ENCODE measurements at regions not wholly inside any gene's neighbourhood (a gene's known extent, or its start where the extent isn't known, plus 50 kb on each side); places are given as distances from the start of the nearest gene placed in this dataset.

GRCh38 chr6:84357631-84358030 is 130.2 kb upstream of the CEP162 start:
- H3F3A ChIP-seq (ENCODE audit: insufficient read depth, low read length): no peaks in the 10 kb centered on the region
- no peak overlapping the region for H3K4me2 ChIP-seq (ENCODE audit: low read length)
- no peak overlapping the region for H2AFZ ChIP-seq (ENCODE audit: low read length)
- H3K36me3 ChIP-seq (ENCODE audit: insufficient read depth, low read length): no peaks in the 10 kb centered on the region
- H3K27me3 ChIP-seq (ENCODE audit: insufficient read depth, low read length): no peaks in the 10 kb centered on the region
- H3K79me2 ChIP-seq (ENCODE audit: insufficient read depth, low read length): no peaks in the 10 kb centered on the region
- H4K20me1 ChIP-seq (ENCODE audit: insufficient read depth, low read length): no peaks in the 10 kb centered on the region
- no peak overlapping the region for H3K9ac ChIP-seq (ENCODE audit: low read length)
- TF ChIP-seq EZH2 (IDR thresholded peaks at IDR 0.05; ENCODE audit: borderline replicate concordance, low read length): no peak
- no peak for TF ChIP-seq CTCF (IDR thresholded peaks at IDR 0.05; ENCODE audit: low read length)
- no peaks in the 10 kb centered on the region for H3K9me3 ChIP-seq (ENCODE audit: low read length)
- no peak overlapping the region for H3K27ac ChIP-seq (ENCODE audit: low read depth, low read length, poor library complexity, severe bottlenecking)
- H3K4me3 ChIP-seq (ENCODE audit: low read depth, low read length, poor library complexity, severe bottlenecking): no peak overlapping the region
- H3K4me1 ChIP-seq (ENCODE audit: insufficient read depth, low read length, severe bottlenecking): no peaks in the 10 kb centered on the region
- no peaks in the 10 kb centered on the region for H3K9me2 ChIP-seq (ENCODE audit: low read depth, low read length)

DNA sequence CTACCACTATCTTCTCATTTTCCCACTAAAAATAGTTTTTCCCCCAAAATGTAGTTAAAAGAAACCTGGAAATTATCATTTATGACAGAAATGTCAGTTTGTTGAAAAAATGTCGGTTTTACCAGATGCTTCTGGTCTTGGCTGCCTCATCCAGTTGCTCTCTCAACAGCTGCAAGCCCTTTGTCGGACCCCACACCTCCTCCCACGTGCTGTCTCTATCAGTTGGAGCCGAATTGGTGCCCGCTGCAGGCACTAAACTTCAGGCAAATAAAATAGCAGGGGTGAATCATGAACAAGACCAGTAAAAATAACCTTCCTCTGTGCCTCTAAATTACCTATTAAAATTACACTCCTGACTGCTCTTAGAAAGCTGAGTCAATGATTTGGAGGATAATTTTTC is 129.5 kb upstream of the CEP162 start:
- no peak for TF ChIP-seq EZH2 (IDR thresholded peaks at IDR 0.05; ENCODE audit: borderline replicate concordance, low read length)
- TF ChIP-seq CTCF (IDR thresholded peaks at IDR 0.05; ENCODE audit: low read length): no peak

GRCh38 chr6:84353459-84354423 is 126.3 kb upstream of the CEP162 start:
- TF ChIP-seq EZH2 (IDR thresholded peaks at IDR 0.05; ENCODE audit: borderline replicate concordance, low read length): no peak
- no peak for TF ChIP-seq CTCF (IDR thresholded peaks at IDR 0.05; ENCODE audit: low read length)
- H3K27ac ChIP-seq (ENCODE audit: low read depth, low read length, poor library complexity, severe bottlenecking): no peak overlapping the region
- H3K27me3 ChIP-seq (ENCODE audit: insufficient read depth, low read length): no peaks in the 10 kb centered on the region
- H4K20me1 ChIP-seq (ENCODE audit: insufficient read depth, low read length): no peaks in the 10 kb centered on the region
- H3K4me2 ChIP-seq (ENCODE audit: low read length): no peak overlapping the region
- H3K79me2 ChIP-seq (ENCODE audit: insufficient read depth, low read length): no peaks in the 10 kb centered on the region
- H3K9me2 ChIP-seq (ENCODE audit: low read depth, low read length): no peaks in the 10 kb centered on the region
- no peak overlapping the region for H2AFZ ChIP-seq (ENCODE audit: low read length)
- no peaks in the 10 kb centered on the region for H3K36me3 ChIP-seq (ENCODE audit: insufficient read depth, low read length)
- no peak overlapping the region for H3K4me3 ChIP-seq (ENCODE audit: low read depth, low read length, poor library complexity, severe bottlenecking)
- no peaks in the 10 kb centered on the region for H3K4me1 ChIP-seq (ENCODE audit: insufficient read depth, low read length, severe bottlenecking)
- H3K9ac ChIP-seq (ENCODE audit: low read length): no peak overlapping the region
- no peaks in the 10 kb centered on the region for H3F3A ChIP-seq (ENCODE audit: insufficient read depth, low read length)
- H3K9me3 ChIP-seq (ENCODE audit: low read length): no peaks in the 10 kb centered on the region

More for the DNA sequence above, 129.5 kb upstream of the CEP162 start:
- H3K4me2 ChIP-seq (ENCODE audit: low read length): no peak overlapping the region
- no peaks in the 10 kb centered on the region for H3F3A ChIP-seq (ENCODE audit: insufficient read depth, low read length)
- no peak overlapping the region for H2AFZ ChIP-seq (ENCODE audit: low read length)
- H3K4me3 ChIP-seq (ENCODE audit: low read depth, low read length, poor library complexity, severe bottlenecking): no peak overlapping the region
- H4K20me1 ChIP-seq (ENCODE audit: insufficient read depth, low read length): no peaks in the 10 kb centered on the region
- H3K9me2 ChIP-seq (ENCODE audit: low read depth, low read length): no peaks in the 10 kb centered on the region
- no peaks in the 10 kb centered on the region for H3K36me3 ChIP-seq (ENCODE audit: insufficient read depth, low read length)
- no peak overlapping the region for H3K27ac ChIP-seq (ENCODE audit: low read depth, low read length, poor library complexity, severe bottlenecking)
- H3K9me3 ChIP-seq (ENCODE audit: low read length): no peaks in the 10 kb centered on the region
- H3K9ac ChIP-seq (ENCODE audit: low read length): no peak overlapping the region
- no peaks in the 10 kb centered on the region for H3K4me1 ChIP-seq (ENCODE audit: insufficient read depth, low read length, severe bottlenecking)
- no peaks in the 10 kb centered on the region for H3K27me3 ChIP-seq (ENCODE audit: insufficient read depth, low read length)
- H3K79me2 ChIP-seq (ENCODE audit: insufficient read depth, low read length): no peaks in the 10 kb centered on the region
